Glutamatergic neuron (in vitro differentiated cells): ENCODE measurements at regions not wholly inside any gene's neighbourhood (a gene's known extent, or its start where the extent isn't known, plus 50 kb on each side); places are given as distances from the start of the nearest gene placed in this dataset.
A peak's percentile ranks its signal among the peaks of the same experiment; 100 is the strongest.

Experiments used
- DNase-seq: peaks from one replicate; pipeline ENCODE4 v3.0.0; 2022
- H3K27ac Mint-ChIP-seq: one replicate; pipeline ENCODE4 v1.8.0; 2020; ENCODE audit warnings: mild to moderate bottlenecking, mixed read lengths, inconsistent platforms; ENCODE audit not compliant: unreplicated experiment
- H3K27me3 Mint-ChIP-seq: one replicate; pipeline ENCODE4 v1.8.0; 2020; ENCODE audit warnings: mild to moderate bottlenecking, moderate library complexity, mixed read lengths, inconsistent platforms; ENCODE audit not compliant: unreplicated experiment
- H3K36me3 Mint-ChIP-seq: one replicate; pipeline ENCODE4 v1.8.0; 2020; ENCODE audit warnings: mild to moderate bottlenecking, mixed read lengths, inconsistent platforms; ENCODE audit not compliant: unreplicated experiment
- H3K4me1 Mint-ChIP-seq: one replicate; pipeline ENCODE4 v1.8.0; 2020; ENCODE audit warnings: mild to moderate bottlenecking, low read depth, mixed read lengths, inconsistent platforms; ENCODE audit not compliant: unreplicated experiment
- H3K4me3 Mint-ChIP-seq: one replicate; pipeline ENCODE4 v1.8.0; 2020; ENCODE audit warnings: mild to moderate bottlenecking, mixed read lengths, inconsistent platforms; ENCODE audit not compliant: unreplicated experiment
- H3K9me3 Mint-ChIP-seq: one replicate; pipeline ENCODE4 v1.8.0; 2020; ENCODE audit warnings: mild to moderate bottlenecking, moderate library complexity, mixed read lengths, inconsistent platforms; ENCODE audit not compliant: unreplicated experiment
- CTCF ChIP-seq: fragments of 200-600 bp; sonication (generic); IDR thresholded peaks from one replicate; pipeline ENCODE4 v1.5.0; 2021; ENCODE audit not compliant: partially characterized antibody, unreplicated experiment

GRCh38 chr7:98740643-98741042 lies 123.6 kb downstream of the NPTX2 start:
- H3K27me3 Mint-ChIP-seq = peaks cover 1% of the 10 kb centered on the region
- H3K27ac Mint-ChIP-seq = no peak overlapping the region
- H3K4me3 Mint-ChIP-seq = no peak overlapping the region
- H3K36me3 Mint-ChIP-seq = peaks cover 4% of the 10 kb centered on the region
- peaks cover 1% of the 10 kb centered on the region for H3K4me1 Mint-ChIP-seq
- no peak for TF ChIP-seq CTCF
- DNase-seq = no peak
- H3K9me3 Mint-ChIP-seq = peaks cover 3% of the 10 kb centered on the region

- peaks cover 1% of the 10 kb centered on the region for H3K4me1 Mint-ChIP-seq
- peaks cover 3% of the 10 kb centered on the region for H3K9me3 Mint-ChIP-seq
- DNase-seq = peak; percentile 90
- peak; percentile 95 for TF ChIP-seq CTCF
- H3K36me3 Mint-ChIP-seq = peaks cover 4% of the 10 kb centered on the region
- no peak overlapping the region for H3K27ac Mint-ChIP-seq
- H3K4me3 Mint-ChIP-seq = no peak overlapping the region
- no peaks in the 10 kb centered on the region for H3K27me3 Mint-ChIP-seq
Observed at GRCh38 chr7:98745722-98746318, 124.0 kb downstream of the TMEM130 start.

GRCh38 chr7:98748090-98748489 lies 121.7 kb downstream of the TMEM130 start:
- H3K9me3 Mint-ChIP-seq = peaks cover 2% of the 10 kb centered on the region
- H3K4me1 Mint-ChIP-seq = peaks cover 9% of the 10 kb centered on the region
- peaks cover 4% of the 10 kb centered on the region for H3K36me3 Mint-ChIP-seq
- no peak overlapping the region for H3K27ac Mint-ChIP-seq
- no peak for TF ChIP-seq CTCF
- H3K27me3 Mint-ChIP-seq = no peaks in the 10 kb centered on the region
- no peak for DNase-seq
- no peak overlapping the region for H3K4me3 Mint-ChIP-seq

- no peak overlapping the region for H3K27ac Mint-ChIP-seq
- no peak for DNase-seq
- TF ChIP-seq CTCF = no peak
- no peak overlapping the region for H3K4me3 Mint-ChIP-seq
- no peaks in the 10 kb centered on the region for H3K27me3 Mint-ChIP-seq
- no peaks in the 10 kb centered on the region for H3K9me3 Mint-ChIP-seq
- peaks cover 14% of the 10 kb centered on the region for H3K4me1 Mint-ChIP-seq
- peaks cover 4% of the 10 kb centered on the region for H3K36me3 Mint-ChIP-seq
Observed at GRCh38 chr7:98753176-98753575, 116.6 kb downstream of the TMEM130 start.

- peak overlapping the region; percentile 72 for H3K27ac Mint-ChIP-seq
- H3K36me3 Mint-ChIP-seq = peaks cover 5% of the 10 kb centered on the region
- no peak for TF ChIP-seq CTCF
- H3K4me1 Mint-ChIP-seq = peaks cover 14% of the 10 kb centered on the region
- no peaks in the 10 kb centered on the region for H3K27me3 Mint-ChIP-seq
- no peaks in the 10 kb centered on the region for H3K9me3 Mint-ChIP-seq
- no peak overlapping the region for H3K4me3 Mint-ChIP-seq
- DNase-seq = peak; percentile 33
Observed at GRCh38 chr7:98753989-98754479, 115.8 kb downstream of the TMEM130 start.
